AG04449 (cell line): ENCODE measurements at regions not wholly inside any gene's neighbourhood (a gene's known extent, or its start where the extent isn't known, plus 50 kb on each side); places are given as distances from the start of the nearest gene placed in this dataset.

Source experiments
- CTCF ChIA-PET: fragments of 350-600 bp; formaldehyde crosslinking; extraction: SDS; loops from one replicate; lab custom pipeline; 2021; ENCODE audit warnings: antibody characterized with exemption; lab: Yijun Ruan, JAX
- POLR2A ChIA-PET: fragments of 400-600, 350-600 bp; formaldehyde crosslinking; extraction: SDS; loops from one replicate; lab custom pipeline; 2020; ENCODE audit warnings: antibody characterized with exemption, inconsistent platforms; lab: Yijun Ruan, JAX
- DNase-seq: peaks from one replicate; pipeline ENCODE4 v3.0.0-alpha.2; 2010; ENCODE audit warnings: low read depth, low spot score
- H3K4me3 ChIP-seq: 2 replicates; pipeline ENCODE4 v1.5.1; 2011; ENCODE audit warnings: low read depth, mild to moderate bottlenecking, control low read depth, low read length
- TF ChIP-seq, protein P1 (sequence below): IDR thresholded peaks from one replicate; pipeline ENCODE4 v1.5.1; 2011; ENCODE audit warnings: mild to moderate bottlenecking, moderate library complexity, low read length, control low read depth, inconsistent platforms; ENCODE audit not compliant: insufficient read depth; ENCODE audit errors: missing control alignments

DNA sequence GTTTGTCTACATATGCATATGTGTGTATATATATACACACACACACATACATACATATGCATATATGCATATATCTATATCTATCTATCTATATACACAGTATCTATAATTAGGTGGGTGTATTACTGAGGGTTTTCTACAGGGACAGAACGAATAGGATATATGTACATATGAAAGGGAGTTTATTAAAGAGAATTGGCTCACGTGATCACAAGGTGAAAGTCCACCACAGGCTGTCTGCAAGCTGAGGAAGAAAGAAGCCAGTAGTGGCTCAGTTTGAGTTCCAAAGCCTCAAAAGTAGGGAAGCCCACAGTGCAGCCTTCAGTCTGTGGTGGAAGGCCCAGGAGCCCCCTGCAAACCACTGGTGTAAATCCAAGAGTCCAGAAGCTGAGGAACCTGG lies 756.0 kb upstream of the ACVR2A start:
- no peak for DNase-seq
- no peak overlapping the region for H3K4me3 ChIP-seq
- CTCF ChIA-PET, result no interaction called here
- POLR2A ChIA-PET, result no interaction called here
- TF ChIP-seq, protein P1, sequence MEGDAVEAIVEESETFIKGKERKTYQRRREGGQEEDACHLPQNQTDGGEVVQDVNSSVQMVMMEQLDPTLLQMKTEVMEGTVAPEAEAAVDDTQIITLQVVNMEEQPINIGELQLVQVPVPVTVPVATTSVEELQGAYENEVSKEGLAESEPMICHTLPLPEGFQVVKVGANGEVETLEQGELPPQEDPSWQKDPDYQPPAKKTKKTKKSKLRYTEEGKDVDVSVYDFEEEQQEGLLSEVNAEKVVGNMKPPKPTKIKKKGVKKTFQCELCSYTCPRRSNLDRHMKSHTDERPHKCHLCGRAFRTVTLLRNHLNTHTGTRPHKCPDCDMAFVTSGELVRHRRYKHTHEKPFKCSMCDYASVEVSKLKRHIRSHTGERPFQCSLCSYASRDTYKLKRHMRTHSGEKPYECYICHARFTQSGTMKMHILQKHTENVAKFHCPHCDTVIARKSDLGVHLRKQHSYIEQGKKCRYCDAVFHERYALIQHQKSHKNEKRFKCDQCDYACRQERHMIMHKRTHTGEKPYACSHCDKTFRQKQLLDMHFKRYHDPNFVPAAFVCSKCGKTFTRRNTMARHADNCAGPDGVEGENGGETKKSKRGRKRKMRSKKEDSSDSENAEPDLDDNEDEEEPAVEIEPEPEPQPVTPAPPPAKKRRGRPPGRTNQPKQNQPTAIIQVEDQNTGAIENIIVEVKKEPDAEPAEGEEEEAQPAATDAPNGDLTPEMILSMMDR, result no peak

DNA sequence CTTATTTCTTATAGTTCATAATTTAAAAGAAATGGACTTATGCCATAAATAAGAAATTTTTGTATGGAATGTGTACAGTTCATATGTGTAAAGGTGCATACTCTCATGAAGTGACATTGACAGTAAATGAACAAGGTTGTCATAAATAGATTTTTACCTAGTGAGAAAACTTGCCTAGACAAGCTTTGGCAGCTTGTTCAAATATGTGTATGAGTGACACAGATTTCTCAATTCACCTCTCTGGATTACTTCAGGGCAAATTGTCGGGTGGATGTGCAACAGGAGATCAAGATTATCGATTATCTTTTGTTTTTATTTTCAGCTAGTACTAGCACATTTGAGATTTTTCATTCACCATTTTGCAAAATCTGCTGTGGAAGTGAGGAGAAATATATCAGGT lies 758.1 kb upstream of the ACVR2A start:
- POLR2A ChIA-PET, result no interaction called here
- CTCF ChIA-PET, result no interaction called here
- TF ChIP-seq, protein P1, result no peak
- H3K4me3 ChIP-seq, result no peak overlapping the region
- no peak for DNase-seq

DNA sequence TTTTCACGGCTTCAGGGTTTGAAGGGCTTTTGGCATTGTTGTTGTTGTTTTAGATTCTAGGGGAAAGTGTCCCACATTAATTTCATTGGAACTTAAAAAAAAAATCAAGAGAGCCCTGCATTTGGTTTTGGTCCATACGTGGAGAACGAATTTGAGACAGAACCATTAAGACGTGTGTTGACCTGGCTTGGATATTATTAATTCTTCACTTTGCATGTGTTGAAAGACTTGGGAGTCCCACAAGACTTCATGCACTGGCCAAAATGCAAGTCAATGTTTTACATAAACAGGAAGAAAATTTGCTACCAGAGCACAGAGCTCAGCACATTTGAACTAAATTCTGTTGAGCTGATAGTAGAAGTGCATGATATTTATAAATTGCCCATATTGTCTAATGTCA lies 761.2 kb upstream of the ACVR2A start:
- TF ChIP-seq, protein P1, result no peak

DNA sequence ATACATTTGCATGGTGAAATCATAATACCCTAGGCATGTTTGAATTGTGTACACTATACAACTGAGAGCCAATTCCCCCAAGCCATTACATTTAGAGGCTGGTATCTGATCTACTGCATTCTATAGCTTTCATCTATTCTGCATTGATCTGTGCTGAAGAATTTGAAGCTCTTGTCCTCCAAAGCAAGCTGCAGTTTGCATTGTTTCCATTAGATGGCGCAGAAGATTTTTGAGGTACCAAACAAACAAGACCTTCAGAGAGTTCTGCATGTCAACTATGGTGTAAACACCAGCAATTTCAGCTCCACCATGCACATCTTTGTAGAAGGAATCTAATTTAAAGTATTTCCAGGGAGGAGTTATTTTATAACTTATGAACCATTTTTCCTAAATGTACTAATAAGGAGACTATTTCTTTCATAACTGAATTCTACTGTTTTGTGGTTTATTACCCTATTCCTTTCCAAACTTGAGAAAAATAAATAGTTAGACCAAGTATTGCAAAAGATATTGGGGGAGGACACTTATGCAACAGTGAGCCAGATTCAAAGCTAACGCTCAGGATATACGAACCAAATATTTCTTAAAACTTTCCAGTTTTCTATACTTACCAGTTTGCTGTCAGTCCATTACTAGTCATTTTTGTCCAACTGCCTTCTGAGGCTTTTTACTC lies 761.8 kb upstream of the ACVR2A start:
- ChIA-PET CTCF (interaction anchor here (1.1 to 2.1 kb wide), 2 partner anchors 828 to 829 kb away, joined by 6 to 8 read pairs; no protein-coding TSS in a partner anchor), POLR2A (no interaction called here)
- TF ChIP-seq, protein P1, result peak; percentile 46
- DNase-seq, result no peak
- H3K4me3 ChIP-seq, result no peak overlapping the region

More for the DNA sequence above, 761.2 kb upstream of the ACVR2A start:
- no peak overlapping the region for H3K4me3 ChIP-seq
- DNase-seq, result no peak
- ChIA-PET CTCF (interaction anchor here (1.0 kb wide), 1 partner anchor 827 kb away, joined by 3 read pairs; no protein-coding TSS in a partner anchor), POLR2A (no interaction called here)

DNA sequence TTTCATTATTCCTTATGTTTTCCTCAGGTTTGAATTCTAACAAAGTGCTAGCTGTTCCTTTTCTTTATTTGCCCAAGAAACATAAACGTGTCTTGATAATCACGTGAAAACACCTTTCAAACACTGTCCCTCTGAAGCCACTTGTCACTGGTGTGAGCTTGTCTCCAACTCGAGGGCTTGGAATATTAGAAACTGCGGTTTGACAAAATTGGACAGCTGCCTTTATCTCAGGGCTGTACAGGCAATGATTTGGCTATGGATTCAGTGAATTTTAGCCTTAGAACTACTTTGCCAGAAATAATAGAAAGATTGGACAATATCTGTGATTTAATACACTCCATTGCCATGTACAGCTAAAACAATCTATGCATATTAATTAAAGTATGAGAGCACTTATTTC lies 763.0 kb upstream of the ACVR2A start:
- DNase-seq, result no peak
- H3K4me3 ChIP-seq, result no peak overlapping the region
- ChIA-PET CTCF (interaction anchor here (2.1 kb wide), 1 partner anchor 829 kb away, joined by 8 read pairs; no protein-coding TSS in a partner anchor), POLR2A (no interaction called here)
- TF ChIP-seq, protein P1, result no peak

DNA sequence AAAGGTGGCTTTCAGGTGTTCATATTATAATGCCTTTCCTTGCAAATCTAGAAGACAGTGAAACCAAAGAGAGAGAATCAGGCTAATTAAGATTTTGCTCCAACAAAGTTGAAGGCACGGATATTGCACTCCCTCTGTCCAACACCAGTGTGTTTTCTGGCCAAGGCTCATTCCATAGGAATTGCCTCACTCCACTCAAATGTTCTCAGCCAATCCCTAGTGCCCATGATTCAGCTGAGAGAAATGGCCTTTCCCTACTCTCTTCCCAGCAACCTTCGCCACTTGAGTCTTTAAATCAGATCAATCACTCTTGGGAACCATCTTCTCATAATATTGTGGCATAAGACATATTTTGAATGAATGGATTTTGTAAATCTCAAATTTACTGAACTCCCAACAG lies 768.2 kb upstream of the ACVR2A start:
- TF ChIP-seq, protein P1, result no peak
- no peak overlapping the region for H3K4me3 ChIP-seq
- no peak for DNase-seq
- POLR2A ChIA-PET, result no interaction called here
- CTCF ChIA-PET, result no interaction called here
